ENCODE measurements at regions not wholly inside any gene's neighbourhood (a gene's known extent, or its start where the extent isn't known, plus 50 kb on each side); places are given as distances from the start of the nearest gene placed in this dataset.

GRCh38 chr14:87449016-87449415 is 544.0 kb downstream of the GALC start (continued):
- TF ChIP-seq ETS1 (IDR thresholded peaks at IDR 0.05) (no peak), STAT1 (IDR thresholded peaks at IDR 0.05; ENCODE audit: unreplicated experiment) (no peak), EZH2phosphoT487 (IDR thresholded peaks at IDR 0.05; ENCODE audit: unreplicated experiment) (no peak), CTCF (conservative IDR thresholded peaks at IDR 0.05; ENCODE audit: low read depth in 2 of 2) (no peak)

- H3K36me3 Mint-ChIP-seq (ENCODE audit: low read depth) = no peaks in the 10 kb centered on the region
Measured at GRCh38 chr14:87443787-87444186, 549.2 kb downstream of the GALC start.

More at GRCh38 chr14:87443787-87444186, 549.2 kb downstream of the GALC start:
- Mint-ChIP-seq H3K9me3 (0 out of 3 replicates have a peak, but pooled peaks cover 3% of the 10 kb centered on the region), H3K4me1 (no peaks in the 10 kb centered on the region; the same call in 2 of the 3 replicates), H3K4me3 (no peak overlapping the region), H3K27ac (no peak overlapping the region), H3K27me3 (ENCODE audit: insufficient read depth, low read depth, poor library complexity) (no peaks in the 10 kb centered on the region)
- Histone ChIP-seq H4K20me1 (replicated peaks; ENCODE audit: insufficient read depth) (no peaks in the 10 kb centered on the region), H3K27ac (ENCODE audit: low read depth) (no peak overlapping the region), H3K4me2 (no peak overlapping the region), H3K4me3 (no peak overlapping the region), H3K27me3 (ENCODE audit: insufficient read depth) (no peaks in the 10 kb centered on the region), H3K4me1 (ENCODE audit: insufficient read depth) (peaks cover 5% of the 10 kb centered on the region; the same call in 1 of the 2 replicates), H2AFZ (peak overlapping the region; percentile 19; the same call in 1 of the 2 replicates), H3K79me2 (replicated peaks; ENCODE audit: insufficient read depth) (no peaks in the 10 kb centered on the region), H3K36me3 (ENCODE audit: insufficient read depth) (no peaks in the 10 kb centered on the region), H3K9me2 (ENCODE audit: insufficient read depth) (no peaks in the 10 kb centered on the region; the same call in 1 of the 2 replicates), H3F3A (replicated peaks; ENCODE audit: low read depth) (no peaks in the 10 kb centered on the region)
- TF ChIP-seq REST (IDR thresholded peaks at IDR 0.05; ENCODE audit: unreplicated experiment) (no peak), ETS1 (IDR thresholded peaks at IDR 0.05) (no peak), EZH2phosphoT487 (IDR thresholded peaks at IDR 0.05; ENCODE audit: unreplicated experiment) (no peak), NANOG (IDR thresholded peaks at IDR 0.05; ENCODE audit: borderline replicate concordance) (no peak), ZNF114 (CRISPR knock-in tag; IDR thresholded peaks at IDR 0.05) (no peak), JUNB (IDR thresholded peaks at IDR 0.05; ENCODE audit: unreplicated experiment) (no peak), CTCF (conservative IDR thresholded peaks at IDR 0.05; ENCODE audit: low read depth in 2 of 2) (no peak), CREB1 (CRISPR knock-in tag; IDR thresholded peaks at IDR 0.05; ENCODE audit: low read depth) (no peak), ZNF331 (CRISPR knock-in tag; IDR thresholded peaks at IDR 0.05; ENCODE audit: low read depth) (no peak)
- ATAC-seq (no peak), DNase-seq (ENCODE audit: low spot score) (no peak)

Data from GM23338 (cell line).